ENCODE measurements at regions not wholly inside any gene's neighbourhood (a gene's known extent, or its start where the extent isn't known, plus 50 kb on each side); places are given as distances from the start of the nearest gene placed in this dataset.

GRCh38 chr2:175404839-175405238 lies 223.3 kb upstream of the ATP5MC3 start:
- DNase-seq (ENCODE audit: low spot score, unreplicated experiment), result no peak
- no peaks in the 10 kb centered on the region for H3K4me1 Mint-ChIP-seq (ENCODE audit: low read depth)
- H3K36me3 Mint-ChIP-seq (ENCODE audit: insufficient read depth), result no peaks in the 10 kb centered on the region
- no peak overlapping the region for H3K4me3 Mint-ChIP-seq (ENCODE audit: low read depth)
- no peak overlapping the region for H3K27ac Mint-ChIP-seq
- no peak for TF ChIP-seq CTCF (IDR thresholded peaks at IDR 0.05; ENCODE audit: unreplicated experiment)
- no peaks in the 10 kb centered on the region for H3K9me3 Mint-ChIP-seq (ENCODE audit: low read depth)
- peaks cover 3% of the 10 kb centered on the region for H3K27me3 Mint-ChIP-seq

DNA sequence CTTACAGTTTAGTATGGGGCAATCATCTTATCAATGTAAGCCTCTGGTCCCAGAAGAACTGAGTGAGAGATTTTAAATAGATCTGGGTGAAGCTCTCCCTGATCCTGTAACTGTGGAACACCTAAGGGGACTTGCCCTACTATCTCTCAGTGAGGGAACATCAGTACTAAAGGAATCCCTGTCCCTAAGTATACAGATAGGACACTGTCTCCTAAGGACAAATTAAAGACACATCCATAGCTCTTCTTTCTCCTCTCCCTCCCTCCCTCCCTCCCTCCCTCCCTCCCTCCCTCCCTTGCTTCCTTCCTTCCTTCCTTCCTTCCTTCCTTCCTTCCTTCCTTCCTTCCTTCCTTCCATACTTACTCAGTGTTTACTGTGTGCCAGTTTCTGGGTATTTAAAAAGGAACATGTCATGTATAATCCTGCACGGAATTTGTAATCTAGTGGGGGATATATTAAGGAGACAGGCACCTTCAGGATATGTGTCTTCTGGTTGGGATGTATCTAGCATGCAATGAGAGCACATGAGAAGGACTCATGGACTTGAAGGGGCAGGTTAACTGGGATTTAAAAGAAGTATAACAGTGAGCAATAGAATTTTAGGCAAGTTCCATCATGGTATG lies 222.2 kb upstream of the ATP5MC3 start:
- H3K4me1 Mint-ChIP-seq (ENCODE audit: low read depth), result peaks cover 9% of the 10 kb centered on the region
- peaks cover 3% of the 10 kb centered on the region for H3K27me3 Mint-ChIP-seq
- no peak overlapping the region for H3K27ac Mint-ChIP-seq
- H3K36me3 Mint-ChIP-seq (ENCODE audit: insufficient read depth), result no peaks in the 10 kb centered on the region
- no peak for DNase-seq (ENCODE audit: low spot score, unreplicated experiment)
- H3K4me3 Mint-ChIP-seq (ENCODE audit: low read depth), result no peak overlapping the region
- no peaks in the 10 kb centered on the region for H3K9me3 Mint-ChIP-seq (ENCODE audit: low read depth)
- no peak for TF ChIP-seq CTCF (IDR thresholded peaks at IDR 0.05; ENCODE audit: unreplicated experiment)

GRCh38 chr2:175402571-175402970 lies 221.1 kb upstream of the ATP5MC3 start:
- Mint-ChIP-seq H3K36me3 (ENCODE audit: insufficient read depth) (no peaks in the 10 kb centered on the region), H3K4me1 (ENCODE audit: low read depth) (peaks cover 9% of the 10 kb centered on the region), H3K4me3 (ENCODE audit: low read depth) (no peak overlapping the region), H3K9me3 (ENCODE audit: low read depth) (no peaks in the 10 kb centered on the region), H3K27me3 (peaks cover 8% of the 10 kb centered on the region), H3K27ac (no peak overlapping the region)
- TF ChIP-seq CTCF (IDR thresholded peaks at IDR 0.05; ENCODE audit: unreplicated experiment), result no peak
- no peak for DNase-seq (ENCODE audit: low spot score, unreplicated experiment)

GRCh38 chr2:175401956-175402469 lies 220.5 kb upstream of the ATP5MC3 start:
- H3K9me3 Mint-ChIP-seq (ENCODE audit: low read depth), result no peaks in the 10 kb centered on the region
- peaks cover 9% of the 10 kb centered on the region for H3K4me1 Mint-ChIP-seq (ENCODE audit: low read depth)
- no peak overlapping the region for H3K27ac Mint-ChIP-seq
- no peak for DNase-seq (ENCODE audit: low spot score, unreplicated experiment)
- TF ChIP-seq CTCF (IDR thresholded peaks at IDR 0.05; ENCODE audit: unreplicated experiment), result no peak
- peaks cover 8% of the 10 kb centered on the region for H3K27me3 Mint-ChIP-seq
- H3K4me3 Mint-ChIP-seq (ENCODE audit: low read depth), result no peak overlapping the region
- no peaks in the 10 kb centered on the region for H3K36me3 Mint-ChIP-seq (ENCODE audit: insufficient read depth)

DNA sequence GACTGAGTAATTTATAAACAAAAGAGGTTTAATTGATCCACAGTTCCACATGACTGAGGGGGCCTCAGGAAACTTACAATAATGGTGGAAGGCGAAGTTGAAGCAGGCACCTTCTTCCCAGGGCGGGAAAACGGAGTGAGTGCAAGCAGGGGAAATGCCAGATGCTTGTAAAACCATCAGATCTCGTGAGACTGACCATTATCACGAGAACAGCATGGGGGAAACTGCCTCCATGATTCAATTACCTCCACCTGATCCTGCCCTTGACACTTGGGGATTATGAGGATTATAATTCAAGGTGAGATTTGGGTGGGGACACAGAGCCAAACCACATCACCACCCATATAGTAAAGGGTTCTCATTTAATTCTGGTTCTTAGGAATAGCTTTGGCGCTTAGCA lies 219.5 kb upstream of the ATP5MC3 start:
- no peaks in the 10 kb centered on the region for H3K36me3 Mint-ChIP-seq (ENCODE audit: insufficient read depth)
- peaks cover 9% of the 10 kb centered on the region for H3K4me1 Mint-ChIP-seq (ENCODE audit: low read depth)
- no peak for DNase-seq (ENCODE audit: low spot score, unreplicated experiment)
- no peaks in the 10 kb centered on the region for H3K9me3 Mint-ChIP-seq (ENCODE audit: low read depth)
- H3K27ac Mint-ChIP-seq, result peak overlapping the region; percentile 78
- no peak overlapping the region for H3K4me3 Mint-ChIP-seq (ENCODE audit: low read depth)
- no peak for TF ChIP-seq CTCF (IDR thresholded peaks at IDR 0.05; ENCODE audit: unreplicated experiment)
- H3K27me3 Mint-ChIP-seq, result peaks cover 12% of the 10 kb centered on the region

All from progenitor cell of endocrine pancreas (in vitro differentiated cells).